SK-N-SH (cell line): ENCODE measurements at regions not wholly inside any gene's neighbourhood (a gene's known extent, or its start where the extent isn't known, plus 50 kb on each side); places are given as distances from the start of the nearest gene placed in this dataset.

Experiments
- CHD2 ChIP-seq: fragments of 150-350 bp; IDR thresholded peaks from 2 replicates; pipeline ENCODE4 v1.6.1; 2018; ENCODE audit warnings: low read length; ENCODE audit not compliant: partially characterized antibody
- CTCF ChIP-seq: fragments of 200-600 bp; sonication (generic); IDR thresholded peaks from 2 replicates; pipeline ENCODE4 v1.6.1; 2017; ENCODE audit warnings: antibody characterized with exemption, mild to moderate bottlenecking, moderate library complexity
- EZH2phosphoT487 ChIP-seq: fragments of 200-600 bp; sonication (generic); IDR thresholded peaks from 2 replicates; pipeline ENCODE4 v1.6.1; 2017; ENCODE audit warnings: low read depth, mixed run types, mild to moderate bottlenecking, antibody characterized with exemption, moderate library complexity, borderline replicate concordance
- FOXJ3 ChIP-seq: sonication (generic); formaldehyde crosslinking; IDR thresholded peaks from 2 replicates; pipeline ENCODE4 v1.5.1; 2020; ENCODE audit warnings: mild to moderate bottlenecking, missing genetic modification reagents
- JUND ChIP-seq: IDR thresholded peaks from 2 replicates; pipeline ENCODE4 v1.4.0; 2012
- MEF2A ChIP-seq: IDR thresholded peaks from 2 replicates; pipeline ENCODE4 v1.4.0; 2012; ENCODE audit warnings: low read depth, borderline replicate concordance
- PBX3 ChIP-seq: IDR thresholded peaks from 2 replicates; pipeline ENCODE4; 2012
- POLR2AphosphoS5 ChIP-seq: IDR thresholded peaks from 2 replicates; pipeline ENCODE4 v1.6.1; 2012; ENCODE audit warnings: low read depth, low read length
- RAD21 ChIP-seq: IDR thresholded peaks from 2 replicates; pipeline ENCODE4 v1.6.1; 2012; ENCODE audit warnings: mild to moderate bottlenecking, low read length
- REST ChIP-seq: IDR thresholded peaks from 2 replicates; pipeline ENCODE4 v1.6.1; 2012; ENCODE audit warnings: mild to moderate bottlenecking, low read depth, low read length, moderate library complexity
- SIN3A ChIP-seq: IDR thresholded peaks from 2 replicates; pipeline ENCODE4 v1.6.1; 2012; ENCODE audit warnings: low read depth, mild to moderate bottlenecking, low read length, moderate library complexity, borderline replicate concordance

- no peak for TF ChIP-seq EZH2phosphoT487
- no peak for TF ChIP-seq REST
- no peak for TF ChIP-seq PBX3
- TF ChIP-seq CHD2, result no peak
- TF ChIP-seq CTCF, result no peak
- no peak for TF ChIP-seq JUND
- no peak for TF ChIP-seq MEF2A
- TF ChIP-seq FOXJ3, result no peak
- no peak for TF ChIP-seq SIN3A
- no peak for TF ChIP-seq RAD21
- no peak for TF ChIP-seq POLR2AphosphoS5
Measured at GRCh38 chr3:18917923-18918322, 230.4 kb upstream of the KCNH8 start.
